H1 (cell line): ENCODE measurements at regions not wholly inside any gene's neighbourhood (a gene's known extent, or its start where the extent isn't known, plus 50 kb on each side); places are given as distances from the start of the nearest gene placed in this dataset.

Experiments used
- CTCF ChIA-PET: fragments of 300-600 bp; sonication (Branson Sonifier 250); formaldehyde crosslinking; loops from one replicate; lab custom pipeline; 2021; ENCODE audit not compliant: partially characterized antibody; lab: Charles Lee
- POLR2A ChIA-PET: fragments of 300-600 bp; sonication (Branson Sonifier 250); formaldehyde crosslinking; loops from one replicate; lab custom pipeline; 2021; ENCODE audit warnings: inconsistent platforms; ENCODE audit not compliant: partially characterized antibody; lab: Charles Lee
- DNase-seq, 2 experiments: peaks; one replicate each; pipeline versions ENCODE4 v3.0.0 to v3.0.0-alpha.2; 2010 to 2022; ENCODE audit warnings: low spot score in 2 of 2, low read depth in 1 of 2, mixed read lengths in 1 of 2
- FAIRE-seq: peaks from 2 replicates; lab custom pipeline; 2011; peaks lifted over from hg19 to GRCh38; lab: Jason Lieb, UNC
- H2AFZ ChIP-seq: 2 replicates; pipeline ENCODE4 v1.8.1; 2012; ENCODE audit warnings: low read length, inconsistent platforms
- H2AK5ac ChIP-seq: 2 replicates; pipeline ENCODE4 v1.6.1; 2013; ENCODE audit warnings: low read depth, low read length
- H2BK120ac ChIP-seq: replicated peaks from 2 replicates; pipeline ENCODE3; 2013; ENCODE audit warnings: low read depth, low read length, inconsistent platforms
- H2BK12ac ChIP-seq: 2 replicates; pipeline ENCODE4 v1.6.1; 2013; ENCODE audit warnings: low read depth, low read length
- H2BK15ac ChIP-seq: 2 replicates; pipeline ENCODE4 v1.6.1; 2013; ENCODE audit warnings: low read length
- H2BK20ac ChIP-seq: 2 replicates; pipeline ENCODE4 v1.6.1; 2013; ENCODE audit warnings: low read length
- H2BK5ac ChIP-seq: 2 replicates; pipeline ENCODE4 v1.6.1; 2013; ENCODE audit warnings: low read depth, low read length
- H3K14ac ChIP-seq: 2 replicates; pipeline ENCODE4 v1.6.1; 2013; ENCODE audit warnings: inconsistent platforms; ENCODE audit not compliant: insufficient read length
- H3K18ac ChIP-seq: 2 replicates; pipeline ENCODE4 v1.6.1; 2013; ENCODE audit warnings: low read length; ENCODE audit errors: extremely low read depth
- H3K23ac ChIP-seq: 2 replicates; pipeline ENCODE4 v1.6.1; 2013; ENCODE audit warnings: inconsistent platforms; ENCODE audit not compliant: insufficient read length
- H3K23me2 ChIP-seq: 2 replicates; pipeline ENCODE4 v1.6.1; 2013; ENCODE audit warnings: low read depth, low read length
- H3K27ac ChIP-seq: 2 replicates; pipeline ENCODE4 v1.6.1; 2011; ENCODE audit warnings: low read depth, low read length, inconsistent platforms
- H3K27me3 ChIP-seq, 4 experiments: replicated peaks in 1 of 4; 1 replicate in 1 of 4; 2 replicates in 3 of 4; pipeline versions ENCODE4 v1.6.1 to v1.8.1; 2011 to 2013; ENCODE audit warnings: low read length in 3 of 4, mild to moderate bottlenecking in 3 of 4, inconsistent platforms in 2 of 4, mixed read lengths in 2 of 4, moderate library complexity in 1 of 4; ENCODE audit not compliant: control insufficient read depth in 3 of 4, insufficient read depth in 3 of 4; ENCODE audit errors: extremely low read depth in 1 of 4
- H3K36me3 ChIP-seq, 4 experiments: 2 replicates each; pipeline versions ENCODE4 v1.6.1 to v1.8.1; 2011 to 2013; ENCODE audit warnings: mild to moderate bottlenecking in 4 of 4, low read length in 3 of 4, moderate library complexity in 2 of 4, control low read depth in 1 of 4, inconsistent platforms in 1 of 4; ENCODE audit not compliant: insufficient read depth in 4 of 4, control insufficient read depth in 2 of 4
- H3K4ac ChIP-seq: replicated peaks from 2 replicates; pipeline ENCODE3; 2013; ENCODE audit warnings: low read length, low read depth, mixed read lengths, inconsistent platforms; ENCODE audit not compliant: insufficient read length
- H3K4me1 ChIP-seq, 4 experiments: replicated peaks in 1 of 4; 1 replicate in 1 of 4; 2 replicates in 3 of 4; pipeline versions ENCODE4 v1.6.1 to v1.8.1; 2011 to 2013; ENCODE audit warnings: low read length in 3 of 4, inconsistent platforms in 2 of 4, mixed read lengths in 1 of 4; ENCODE audit not compliant: insufficient read depth in 4 of 4, control insufficient read depth in 3 of 4
- H3K4me2 ChIP-seq, 2 experiments: 2 replicates each; pipeline versions ENCODE4 v1.6.1 to v1.8.1; 2011 to 2013; ENCODE audit warnings: low read depth in 2 of 2, low read length in 2 of 2, control low read depth in 1 of 2, inconsistent platforms in 1 of 2, mild to moderate bottlenecking in 1 of 2; ENCODE audit not compliant: insufficient read depth in 1 of 2
- H3K4me3 ChIP-seq, 4 experiments: fragments of 200-600, 300-600 bp in 1 of 4; sonication (generic), shearing (Covaris generic), sonication (Bioruptor Twin) in 1 of 4; 2 replicates each; pipeline versions ENCODE4 v1.5.1 to v1.8.1; 2011 to 2016; ENCODE audit warnings: low read length in 4 of 4, low read depth in 3 of 4, control low read depth in 2 of 4, inconsistent platforms in 2 of 4, mild to moderate bottlenecking in 2 of 4, mixed read lengths in 1 of 4, moderate library complexity in 1 of 4; ENCODE audit not compliant: insufficient read depth in 2 of 4; ENCODE audit errors: extremely low read depth in 1 of 4
- H3K56ac ChIP-seq: replicated peaks from 2 replicates; pipeline ENCODE3; 2013; ENCODE audit warnings: low read depth, mild to moderate bottlenecking, mixed read lengths, low read length, inconsistent platforms; ENCODE audit not compliant: insufficient read length
- H3K79me1 ChIP-seq: 2 replicates; pipeline ENCODE4 v1.6.1; 2013; ENCODE audit warnings: low read depth, low read length, control low read depth
- H3K79me2 ChIP-seq, 2 experiments: 2 replicates each; pipeline versions ENCODE4 v1.6.1 to v1.8.1; 2012 to 2013; ENCODE audit warnings: low read length in 2 of 2, mild to moderate bottlenecking in 2 of 2, inconsistent platforms in 1 of 2; ENCODE audit not compliant: insufficient read depth in 2 of 2, control insufficient read depth in 1 of 2
- H3K9ac ChIP-seq, 4 experiments: replicated peaks in 1 of 4; 1 replicate in 1 of 4; 2 replicates in 3 of 4; pipeline versions ENCODE4 v1.6.1 to v1.8.1; 2011 to 2013; ENCODE audit warnings: low read depth in 3 of 4, low read length in 3 of 4, control low read depth in 2 of 4, mild to moderate bottlenecking in 2 of 4, moderate library complexity in 2 of 4, inconsistent platforms in 1 of 4; ENCODE audit errors: extremely low read depth in 1 of 4
- H3K9me3 ChIP-seq, 2 experiments: 2 replicates each; pipeline versions ENCODE4 v1.6.1 to v1.8.1; 2012 to 2013; ENCODE audit warnings: mild to moderate bottlenecking in 2 of 2, moderate library complexity in 2 of 2, control low read depth in 1 of 2, inconsistent platforms in 1 of 2, low read depth in 1 of 2, low read length in 1 of 2, mixed read lengths in 1 of 2; ENCODE audit not compliant: insufficient read depth in 2 of 2
- H4K20me1 ChIP-seq, 2 experiments: replicated peaks in 1 of 2; 2 replicates each; pipeline versions ENCODE3 to v1.8.1; 2011 to 2013; ENCODE audit warnings: inconsistent platforms in 2 of 2, low read length in 2 of 2, mild to moderate bottlenecking in 1 of 2; ENCODE audit not compliant: insufficient read depth in 2 of 2, control insufficient read depth in 1 of 2
- H4K5ac ChIP-seq: 2 replicates; pipeline ENCODE4 v1.6.1; 2013; ENCODE audit warnings: low read length, low read depth, mixed read lengths, inconsistent platforms; ENCODE audit not compliant: insufficient read length
- H4K8ac ChIP-seq: 2 replicates; pipeline ENCODE4 v1.8.0; 2013; ENCODE audit warnings: mild to moderate bottlenecking, moderate library complexity, low read length, inconsistent platforms; ENCODE audit not compliant: insufficient read depth; ENCODE audit errors: extremely low read depth
- H4K91ac ChIP-seq: replicated peaks from 2 replicates; pipeline ENCODE3; 2013; ENCODE audit warnings: low read length, mixed read lengths, inconsistent platforms; ENCODE audit not compliant: insufficient read length
- CBX5 ChIP-seq: fragments of 300-800, 300-1000 bp; sonication (generic); IDR thresholded peaks from 2 replicates; pipeline ENCODE4 v1.7.1; 2016; ENCODE audit warnings: antibody characterized with exemption, low read length, low read depth
- CEBPB ChIP-seq: IDR thresholded peaks from 2 replicates; pipeline ENCODE4 v1.6.1; 2012; ENCODE audit warnings: low read depth, low read length
- CHD2 ChIP-seq: IDR thresholded peaks from 2 replicates; pipeline ENCODE4 v1.6.1; 2012; ENCODE audit warnings: low read length, improper control_type of control experiment
- EZH2 ChIP-seq: fragments of 200-600 bp; sonication (generic); IDR thresholded peaks from 2 replicates; pipeline ENCODE4 v1.7.1; 2012; ENCODE audit warnings: low read depth, mild to moderate bottlenecking, moderate library complexity, low read length, inconsistent platforms; ENCODE audit not compliant: severe bottlenecking
- GTF2F1 ChIP-seq: IDR thresholded peaks from 2 replicates; pipeline ENCODE4 v1.6.1; 2012; ENCODE audit warnings: low read depth, low read length, improper control_type of control experiment, borderline replicate concordance
- KDM5A ChIP-seq: fragments of 200-600 bp; IDR thresholded peaks from 2 replicates; pipeline ENCODE4 v1.7.1; 2012; ENCODE audit warnings: mild to moderate bottlenecking, low read length, inconsistent platforms, mixed read lengths
- PHF8 ChIP-seq: fragments of 200-600 bp; sonication (generic); conservative IDR thresholded peaks from 2 replicates; pipeline ENCODE4 v1.7.1; 2012; ENCODE audit warnings: low read depth, mild to moderate bottlenecking, inconsistent platforms, low read length, moderate library complexity
- RNF2 ChIP-seq: fragments of 200-900, 300-1000 bp; sonication (generic); IDR thresholded peaks from 2 replicates; pipeline ENCODE4 v1.7.1; 2016; ENCODE audit warnings: borderline replicate concordance, low read depth, mild to moderate bottlenecking, antibody characterized with exemption, low read length; ENCODE audit not compliant: poor library complexity, severe bottlenecking; ENCODE audit errors: missing control alignments
- RXRA ChIP-seq: IDR thresholded peaks from 2 replicates; pipeline ENCODE4 v1.6.1; 2011; ENCODE audit warnings: low read depth, mild to moderate bottlenecking, low read length, moderate library complexity; ENCODE audit not compliant: insufficient read depth
- TCF12 ChIP-seq: IDR thresholded peaks from 2 replicates; pipeline ENCODE4 v1.6.1; 2011; ENCODE audit warnings: low read depth, mild to moderate bottlenecking, low read length
- YY1 ChIP-seq: IDR thresholded peaks from 2 replicates; pipeline ENCODE4 v1.6.1; 2011; ENCODE audit warnings: low read depth, mild to moderate bottlenecking, low read length
- WGBS, 2 experiments: shearing (Covaris generic) in 1 of 2; methylation state at CpG; one replicate each; pipeline versions ENCODE4 v1.1.6 to v1.1.7; 2013 to 2015; ENCODE audit warnings: low lambda C conversion rate in 2 of 2, mixed read lengths in 2 of 2, inconsistent platforms in 1 of 2, low coverage in 1 of 2, missing lambda C conversion rate in 1 of 2; ENCODE audit not compliant: insufficient replicate concordance in 2 of 2, insufficient coverage in 1 of 2, insufficient read length in 1 of 2; ENCODE audit errors: extremely low coverage in 1 of 2, missing lambda C conversion rate in 1 of 2; 5-methylcytosine and 5-hydroxymethylcytosine counted together

DNA sequence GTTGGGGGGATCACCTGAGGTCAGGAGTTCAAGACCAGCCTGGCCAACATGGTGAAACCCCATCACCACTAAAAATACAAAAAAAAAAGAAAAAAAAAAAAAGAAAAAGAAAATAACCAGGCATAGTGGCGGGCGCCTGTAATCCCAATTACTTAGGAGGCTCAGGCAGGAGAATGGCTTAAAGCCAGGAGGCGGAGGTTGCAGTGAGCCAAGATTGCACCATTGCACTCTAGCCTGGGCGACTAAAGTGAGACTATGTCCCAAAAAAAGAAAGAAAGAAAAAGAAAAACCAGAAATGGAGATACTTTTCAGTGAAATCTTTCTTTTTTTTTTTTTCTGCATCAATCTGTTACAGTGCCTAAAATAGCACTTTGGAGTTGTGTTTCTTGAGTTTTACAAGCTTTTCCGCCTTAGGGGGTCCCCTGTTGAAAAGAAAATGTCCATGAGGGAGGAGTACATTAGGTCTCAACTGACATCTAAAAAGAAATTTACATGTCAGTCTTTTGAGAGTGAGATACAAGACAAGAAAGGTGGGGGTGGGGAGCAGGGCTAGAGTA is 82.9 kb upstream of the VASH1 start:
- no peak overlapping the region for H3K27ac ChIP-seq
- H3K4me2 ChIP-seq, result no peak overlapping the region; a peak in 1 of 4 replicates
- no peak overlapping the region for H2BK12ac ChIP-seq
- H4K91ac ChIP-seq, result no peak overlapping the region
- no peak overlapping the region for H2BK5ac ChIP-seq
- no peak overlapping the region for H4K5ac ChIP-seq
- CTCF ChIA-PET, result interaction anchor here (0.9 kb wide), 1 partner anchor 325 kb away, joined by 3 read pairs; no protein-coding TSS in a partner anchor
- WGBS, 2 experiments, result 90% methylated on average over 3 of the region's 5 CpGs; no CpG with 5 or more reads in 1 of the 2 experiments
- peaks cover 12% of the 10 kb centered on the region in 2 experiments; a peak in 3 of 4 replicates for H3K9me3 ChIP-seq
- H3K4ac ChIP-seq, result no peak overlapping the region
- H3K79me1 ChIP-seq, result no peaks in the 10 kb centered on the region
- H3K23me2 ChIP-seq, result no peaks in the 10 kb centered on the region
- POLR2A ChIA-PET, result no interaction called here
- H3K18ac ChIP-seq, result no peak overlapping the region
- H3K4me1 ChIP-seq, result no peaks in the 10 kb centered on the region
- H3K27me3 ChIP-seq, result no peaks in the 10 kb centered on the region
- no peak overlapping the region for H3K23ac ChIP-seq
- no peak overlapping the region for H2AFZ ChIP-seq
- H4K20me1 ChIP-seq, result no peaks in the 10 kb centered on the region
- no peak overlapping the region for H3K9ac ChIP-seq
- H2BK15ac ChIP-seq, result no peak overlapping the region
- no peaks in the 10 kb centered on the region for H3K36me3 ChIP-seq
- H3K56ac ChIP-seq, result no peak overlapping the region
- no peak overlapping the region for H2AK5ac ChIP-seq
- no peak overlapping the region for H2BK120ac ChIP-seq
- no peak for FAIRE-seq
- H3K79me2 ChIP-seq, result no peaks in the 10 kb centered on the region
- no peak overlapping the region for H4K8ac ChIP-seq
- no peak for TF ChIP-seq RNF2
- TF ChIP-seq YY1, result no peak
- TF ChIP-seq CEBPB, result no peak
- TF ChIP-seq EZH2, result no peak
- no peak for TF ChIP-seq PHF8
- no peak for TF ChIP-seq TCF12
- no peak for TF ChIP-seq CHD2
- no peak for TF ChIP-seq CBX5
- no peak for TF ChIP-seq KDM5A
- no peak for TF ChIP-seq GTF2F1
- no peak for TF ChIP-seq RXRA
- DNase-seq, result no peak
- no peak overlapping the region for H3K14ac ChIP-seq
- no peak overlapping the region for H2BK20ac ChIP-seq
- no peak overlapping the region for H3K4me3 ChIP-seq
